Endothelial cell of umbilical vein (primary cell): ENCODE measurements at regions not wholly inside any gene's neighbourhood (a gene's known extent, or its start where the extent isn't known, plus 50 kb on each side); places are given as distances from the start of the nearest gene placed in this dataset.

Source experiments
- BruUV-seq: library from RNA; stranded (reverse); fragments of 400-500 nt; replicated peaks from 2 replicates; lab custom pipeline; 2021; lab: Mats Ljungman, UMichigan
- CTCF ChIA-PET: fragments of 300-600, 350-600 bp; sonication (Branson Sonifier 250); formaldehyde crosslinking; loops from one replicate; lab custom pipeline; 2021; ENCODE audit warnings: antibody characterized with exemption, inconsistent platforms; lab: Charles Lee
- POLR2A ChIA-PET: fragments of 300-600, 350-600 bp; sonication (Branson Sonifier 250); formaldehyde crosslinking; loops from one replicate; lab custom pipeline; 2021; ENCODE audit warnings: antibody characterized with exemption, inconsistent platforms; lab: Charles Lee
- DNase-seq: peaks from one replicate; pipeline ENCODE4 v3.0.0-alpha.2; 2011; ENCODE audit warnings: low read depth, low spot score
- FAIRE-seq: peaks from 2 replicates; lab custom pipeline; 2011; peaks lifted over from hg19 to GRCh38; lab: Jason Lieb, UNC
- H2AFZ ChIP-seq: 2 replicates; pipeline ENCODE4 v1.6.0; 2012; ENCODE audit warnings: low read depth, low read length, control low read depth, inconsistent platforms
- H3K27ac ChIP-seq: 2 replicates; pipeline ENCODE4 v1.5.1; 2011; ENCODE audit warnings: low read depth, mild to moderate bottlenecking, control low read depth, low read length, moderate library complexity; ENCODE audit not compliant: insufficient read depth
- H3K27me3 ChIP-seq, 2 experiments: 2 replicates each; pipeline versions ENCODE4 v1.6.0 to v1.6.1; 2011; ENCODE audit warnings: low read length in 2 of 2, mixed read lengths in 1 of 2; ENCODE audit not compliant: control insufficient read depth in 2 of 2, insufficient read depth in 2 of 2
- H3K36me3 ChIP-seq, 2 experiments: 2 replicates in 1 of 2; 3 replicates in 1 of 2; pipeline ENCODE4 v1.5.1; 2011; ENCODE audit warnings: low read length in 2 of 2, mild to moderate bottlenecking in 1 of 2, moderate library complexity in 1 of 2; ENCODE audit not compliant: control insufficient read depth in 2 of 2, insufficient read depth in 2 of 2; ENCODE audit errors: extremely low read depth in 1 of 2
- H3K4me1 ChIP-seq: 3 replicates; pipeline ENCODE4 v1.5.1; 2011; ENCODE audit warnings: mild to moderate bottlenecking, low read length; ENCODE audit not compliant: control insufficient read depth, insufficient read depth; ENCODE audit errors: extremely low read depth
- H3K4me2 ChIP-seq: 2 replicates; pipeline ENCODE4 v1.6.1; 2011; ENCODE audit warnings: low read length, control low read depth, mixed read lengths; ENCODE audit not compliant: insufficient read depth
- H3K4me3 ChIP-seq, 3 experiments: fragments of 200-600 bp in 1 of 3; sonication (generic), shearing (Covaris generic) in 1 of 3; replicated peaks in 1 of 3; 2 replicates each; pipeline ENCODE4 v1.5.1; 2011 to 2016; ENCODE audit warnings: control low read depth in 3 of 3, low read length in 3 of 3, mild to moderate bottlenecking in 2 of 3, inconsistent platforms in 1 of 3, low read depth in 1 of 3, moderate library complexity in 1 of 3; ENCODE audit not compliant: insufficient read depth in 1 of 3
- H3K79me2 ChIP-seq: 2 replicates; pipeline ENCODE4 v1.6.0; 2012; ENCODE audit warnings: low read length, inconsistent platforms; ENCODE audit not compliant: control insufficient read depth, insufficient read depth
- H3K9ac ChIP-seq: replicated peaks from 2 replicates; pipeline ENCODE3; 2011; ENCODE audit warnings: low read length, control low read depth; ENCODE audit not compliant: insufficient read depth; ENCODE audit errors: extremely low read depth
- H3K9me1 ChIP-seq: replicated peaks from 3 replicates; pipeline ENCODE4 v1.6.0; 2011; ENCODE audit warnings: mild to moderate bottlenecking, low read length; ENCODE audit not compliant: control insufficient read depth, insufficient read depth; ENCODE audit errors: extremely low read depth
- H3K9me3 ChIP-seq: replicated peaks from 2 replicates; pipeline ENCODE4 v1.5.1; 2012; ENCODE audit warnings: low read length, inconsistent platforms; ENCODE audit not compliant: control insufficient read depth, insufficient read depth
- H4K20me1 ChIP-seq: replicated peaks from 2 replicates; pipeline ENCODE3; 2011; ENCODE audit warnings: mild to moderate bottlenecking, low read length; ENCODE audit not compliant: control insufficient read depth, insufficient read depth; ENCODE audit errors: extremely low read depth
- CTCF ChIP-seq, 2 donors: IDR thresholded peaks; 1 replicate in 1 of 2; 2 replicates in 1 of 2; pipeline ENCODE4 v1.5.1; 2011; ENCODE audit warnings: low read length in 2 of 2, mild to moderate bottlenecking in 2 of 2, moderate library complexity in 2 of 2, control low read depth in 1 of 2, inconsistent platforms in 1 of 2, low read depth in 1 of 2; ENCODE audit not compliant: insufficient read depth in 1 of 2; ENCODE audit errors: extremely low read depth in 1 of 2
- EZH2 ChIP-seq: IDR thresholded peaks from 2 replicates; pipeline ENCODE4 v1.6.1; 2012; ENCODE audit warnings: borderline replicate concordance, low read depth, mild to moderate bottlenecking, moderate library complexity, low read length, inconsistent platforms; ENCODE audit not compliant: severe bottlenecking
- FOS ChIP-seq: IDR thresholded peaks from 2 replicates; pipeline ENCODE4 v1.6.1; 2011; ENCODE audit warnings: mild to moderate bottlenecking, low read length, moderate library complexity, borderline replicate concordance; ENCODE audit not compliant: insufficient read depth
- GATA2 ChIP-seq: IDR thresholded peaks from 2 replicates; pipeline ENCODE4 v1.7.0; 2011; ENCODE audit warnings: low read depth, mild to moderate bottlenecking, moderate library complexity, mixed read lengths, low read length; ENCODE audit not compliant: insufficient read length, insufficient read depth
- JUN ChIP-seq: IDR thresholded peaks from 2 replicates; pipeline ENCODE4 v1.6.1; 2011; ENCODE audit warnings: borderline replicate concordance, low read depth; ENCODE audit not compliant: insufficient read length, insufficient read depth
- MAX ChIP-seq: IDR thresholded peaks from 2 replicates; pipeline ENCODE4 v1.6.1; 2011; ENCODE audit not compliant: insufficient read depth, insufficient read length
- MYC ChIP-seq: IDR thresholded peaks from one replicate; pipeline ENCODE4 v1.6.1; 2011; ENCODE audit warnings: mild to moderate bottlenecking, low read depth, low read length
- POLR2A ChIP-seq: IDR thresholded peaks from 2 replicates; pipeline ENCODE4 v1.6.1; 2012; ENCODE audit warnings: low read depth, mild to moderate bottlenecking, control low read depth, low read length
- POLR2AphosphoS5 ChIP-seq: IDR thresholded peaks from 2 replicates; pipeline ENCODE4 v1.6.1; 2012; ENCODE audit warnings: low read depth, mild to moderate bottlenecking, control low read depth, low read length, moderate library complexity; ENCODE audit not compliant: insufficient read depth
- dilution Hi-C: fragments of 300-500 bp; cut with MboI; formaldehyde crosslinking; loops from one replicate; pipeline ENCODE4 v1.15.0; 2019; ENCODE audit warnings: low sequenced_read_pairs; ENCODE audit not compliant: extremely low pct_ligation_motif_present
- intact Hi-C: fragments of 100-400 bp; cut with micrococcal nuclease; formaldehyde crosslinking; loops from one replicate; pipeline ENCODE4 v1.10.0; 2022

GRCh38 chr16:61243954-61244353 is 792.3 kb downstream of the CDH8 start:
- H3K27me3 ChIP-seq: no peaks in the 10 kb centered on the region
- no peaks in the 10 kb centered on the region for H3K36me3 ChIP-seq
- dilution Hi-C loops: no loop called here
- no peak overlapping the region for H3K4me3 ChIP-seq
- intact Hi-C loops: no loop called here
- no TSS peak for BruUV-seq
- no peaks in the 10 kb centered on the region for H3K4me1 ChIP-seq
- FAIRE-seq: no peak
- H3K9ac ChIP-seq: no peak overlapping the region
- no peaks in the 10 kb centered on the region for H3K79me2 ChIP-seq
- ChIA-PET POLR2A (no interaction called here), CTCF (no interaction called here)
- no peak for TF ChIP-seq MYC
- no peak for TF ChIP-seq JUN
- no peak overlapping the region for H2AFZ ChIP-seq
- DNase-seq: no peak
- no peaks in the 10 kb centered on the region for H4K20me1 ChIP-seq
- H3K9me3 ChIP-seq: peaks cover 1% of the 10 kb centered on the region
- no peaks in the 10 kb centered on the region for H3K9me1 ChIP-seq
- no peak overlapping the region for H3K27ac ChIP-seq
- H3K4me2 ChIP-seq: no peak overlapping the region

GRCh38 chr16:61237884-61238485 is 798.3 kb downstream of the CDH8 start:
- intact Hi-C loops: no loop called here
- H3K27ac ChIP-seq: no peak overlapping the region
- no peak for DNase-seq
- TF ChIP-seq FOS (no peak), GATA2 (no peak), POLR2A (no peak), JUN (no peak), MYC (no peak), EZH2 (no peak), CTCF (IDR thresholded peaks at IDR 0.05; ENCODE audit: extremely low read depth in 1 of 2, insufficient read depth in 1 of 2, low read depth in 1 of 2, low read length in 2 of 2) (no peak), MAX (no peak), POLR2AphosphoS5 (no peak)
- no peaks in the 10 kb centered on the region for H3K4me1 ChIP-seq
- H2AFZ ChIP-seq: no peak overlapping the region
- POLR2A ChIA-PET: no interaction called here
- H3K4me2 ChIP-seq: no peak overlapping the region
- no peak overlapping the region for H3K9ac ChIP-seq
- H3K36me3 ChIP-seq: no peaks in the 10 kb centered on the region
- no TSS peak for BruUV-seq
- no peaks in the 10 kb centered on the region for H3K9me3 ChIP-seq
- no peaks in the 10 kb centered on the region for H4K20me1 ChIP-seq
- H3K9me1 ChIP-seq: no peaks in the 10 kb centered on the region
- no peak for FAIRE-seq
- no peaks in the 10 kb centered on the region for H3K27me3 ChIP-seq
- H3K79me2 ChIP-seq: no peaks in the 10 kb centered on the region
- dilution Hi-C loops: no loop called here
- H3K4me3 ChIP-seq: no peak overlapping the region
- CTCF ChIA-PET: no interaction called here
